NCI-H510A (cell line): ENCODE measurements at regions not wholly inside any gene's neighbourhood (a gene's known extent, or its start where the extent isn't known, plus 50 kb on each side); places are given as distances from the start of the nearest gene placed in this dataset.

Source experiments
- DNase-seq: peaks from one replicate; lab custom pipeline; 2025; lab: John Stamatoyannopoulos, UW

GRCh38 chr11:82676483-82677094 lies 57.1 kb downstream of the FAM181B start:
- DNase-seq = no peak

DNA sequence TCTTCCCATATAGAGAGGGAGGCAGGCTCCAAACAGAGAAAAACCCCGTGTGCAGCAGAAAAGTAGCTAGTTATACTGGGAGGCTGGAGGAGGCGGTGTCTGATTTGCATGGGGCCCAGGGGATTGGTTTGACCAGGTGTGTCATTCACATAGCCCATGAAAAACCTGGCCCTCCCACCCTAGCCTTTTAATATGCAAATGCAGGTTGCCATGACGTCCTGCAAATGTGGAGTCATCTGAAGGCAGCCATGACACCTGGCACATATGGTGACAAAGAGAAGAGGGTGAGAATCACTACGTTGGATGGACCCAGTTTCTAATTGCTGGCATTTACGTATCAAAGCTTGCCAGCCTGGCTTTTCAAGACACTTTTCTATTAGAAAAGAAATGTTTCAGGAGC lies 57.8 kb downstream of the FAM181B start:
- DNase-seq = no peak

DNA sequence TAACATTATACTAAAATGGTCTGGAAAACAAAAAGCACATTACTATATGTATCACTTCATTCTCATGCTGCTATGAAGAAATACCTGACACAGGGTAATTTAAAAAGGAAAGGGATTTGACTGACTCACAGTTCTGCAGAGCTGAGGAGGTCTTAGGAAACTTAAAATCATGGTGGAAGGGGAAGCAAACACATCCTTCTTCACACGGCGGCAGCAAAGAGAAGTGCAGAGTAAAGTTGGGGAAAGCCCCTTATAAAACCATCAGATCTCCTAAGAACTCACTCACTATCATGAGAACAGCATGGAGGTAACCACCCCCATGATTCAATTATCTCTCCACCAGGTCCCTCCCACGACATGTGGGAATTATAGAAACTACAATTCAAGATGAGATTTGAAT lies 60.0 kb downstream of the FAM181B start:
- DNase-seq = no peak

- no peak for DNase-seq
Observed at GRCh38 chr11:82671451-82671850, 62.2 kb downstream of the FAM181B start.

DNA sequence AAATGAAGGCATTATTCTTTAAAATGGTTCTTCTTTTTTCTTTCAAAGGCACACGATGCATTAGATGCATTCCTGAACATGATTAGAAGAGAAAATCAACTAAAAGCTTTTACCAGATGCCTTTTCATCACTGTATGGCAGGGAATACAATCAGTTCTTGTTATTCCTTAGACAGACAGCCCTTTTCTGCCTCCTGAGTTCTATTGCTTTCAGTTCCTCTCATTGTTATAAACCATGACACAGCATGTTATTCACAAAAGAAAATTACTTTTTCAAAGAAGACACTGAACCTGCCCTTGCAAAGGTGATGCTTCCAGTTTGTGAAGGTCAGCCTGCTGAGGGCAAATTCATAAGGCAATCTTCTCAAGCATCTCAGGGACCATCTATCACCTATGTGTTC lies 70.1 kb downstream of the FAM181B start:
- DNase-seq = no peak

DNA sequence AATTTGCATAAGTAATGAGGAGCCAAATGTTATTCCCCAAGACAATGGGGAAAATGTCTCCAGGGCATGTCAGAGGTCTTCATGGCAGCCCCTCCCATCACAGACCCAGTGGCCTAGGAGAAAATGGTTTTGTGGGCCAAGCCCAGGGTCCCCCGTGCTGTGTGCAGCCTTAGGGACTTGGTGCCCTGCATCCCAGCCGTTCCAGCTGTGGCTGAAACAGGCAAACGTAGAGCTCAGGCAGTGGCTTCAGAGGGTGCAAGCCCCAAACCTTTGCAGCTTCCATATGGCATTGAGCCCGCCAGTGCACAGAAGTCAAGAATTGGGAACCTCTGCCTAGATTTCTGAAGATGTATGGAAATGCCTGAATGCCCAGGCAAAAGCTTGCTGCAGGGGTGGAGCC lies 79.9 kb downstream of the FAM181B start:
- no peak for DNase-seq

GRCh38 chr11:82639251-82639650 lies 94.4 kb downstream of the FAM181B start:
- no peak for DNase-seq

GRCh38 chr11:82636615-82637014 lies 97.0 kb downstream of the FAM181B start:
- DNase-seq = no peak

DNA sequence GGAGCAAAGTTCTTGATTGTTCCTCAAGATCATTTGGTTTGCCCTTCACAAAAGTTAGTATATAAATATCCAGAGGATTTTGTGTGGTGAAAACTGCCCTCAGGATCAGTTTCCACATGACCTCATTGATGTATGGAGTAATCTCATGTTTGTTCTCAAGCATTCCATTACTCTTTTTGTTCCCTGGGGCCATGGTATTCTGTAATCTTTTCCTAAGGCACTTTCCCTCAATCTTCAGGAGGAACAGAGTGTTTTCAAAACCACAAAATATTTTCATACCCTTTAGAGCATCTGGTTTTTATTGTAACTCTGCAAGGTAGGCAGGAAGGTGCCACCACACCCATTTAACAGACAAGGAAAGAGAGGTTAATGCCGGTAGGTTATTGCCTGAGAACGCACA lies 99.6 kb downstream of the FAM181B start:
- no peak for DNase-seq

DNA sequence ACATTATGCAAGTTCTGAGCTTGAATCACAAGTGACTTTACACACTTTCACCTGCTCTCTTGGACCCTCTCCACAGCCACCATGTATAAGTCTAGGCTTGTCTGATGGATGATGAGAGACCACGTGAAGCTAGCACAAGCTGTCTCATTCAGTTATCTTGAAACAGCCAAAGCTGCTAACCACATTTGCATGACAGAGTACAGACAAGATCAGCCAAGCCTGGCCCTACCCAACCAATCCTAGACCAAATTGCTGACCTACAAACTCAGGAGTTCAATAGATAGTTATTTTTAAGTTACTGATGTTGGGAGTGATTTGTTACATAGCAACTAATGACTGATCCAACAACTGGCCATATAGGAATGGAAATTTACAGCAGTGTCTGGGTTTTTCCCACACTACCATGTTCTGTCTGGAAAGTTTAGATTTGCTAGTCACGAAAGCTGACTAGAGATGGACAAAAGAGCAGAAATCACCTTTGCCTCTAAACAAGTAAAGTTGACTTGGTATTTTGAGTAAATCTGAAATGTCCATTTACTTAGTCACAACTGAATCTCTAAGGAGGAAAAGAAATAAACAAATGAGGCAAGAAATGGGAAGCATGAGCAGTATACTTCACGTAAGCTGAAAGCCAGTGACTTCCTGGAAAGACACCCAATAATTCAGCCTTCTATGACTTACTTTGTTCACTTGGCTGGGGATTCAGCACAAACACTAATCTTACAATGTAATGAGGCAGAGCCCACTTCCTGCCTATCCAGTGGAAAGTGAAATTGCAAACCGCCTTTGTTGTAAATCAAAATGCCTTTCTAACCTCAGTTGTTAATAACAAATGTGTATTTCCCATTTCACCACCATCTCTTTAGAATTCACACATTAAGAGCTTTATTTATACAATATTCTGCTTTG lies 101.7 kb downstream of the FAM181B start:
- no peak for DNase-seq

- no peak for DNase-seq
Observed at GRCh38 chr11:82610671-82611070, 123.0 kb downstream of the FAM181B start.

DNA sequence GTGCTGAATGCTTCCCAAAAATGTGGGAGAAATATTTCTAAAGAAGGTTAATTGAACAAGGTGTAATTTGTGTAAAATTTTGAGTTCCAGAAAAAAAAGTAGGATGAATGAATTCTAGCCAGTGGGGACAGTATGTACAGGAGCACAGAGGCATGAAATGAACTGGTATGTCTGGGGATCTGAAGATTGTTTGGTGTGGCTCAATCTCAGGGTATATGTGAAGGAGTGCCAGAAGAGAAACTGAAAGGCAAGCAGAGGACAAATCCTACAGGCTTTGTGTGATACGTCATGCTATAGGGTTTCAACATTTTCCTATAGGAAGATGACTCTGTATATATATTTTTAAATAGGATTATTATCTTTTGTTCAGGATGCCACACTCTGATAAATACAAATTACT lies 126.9 kb downstream of the FAM181B start:
- no peak for DNase-seq

DNA sequence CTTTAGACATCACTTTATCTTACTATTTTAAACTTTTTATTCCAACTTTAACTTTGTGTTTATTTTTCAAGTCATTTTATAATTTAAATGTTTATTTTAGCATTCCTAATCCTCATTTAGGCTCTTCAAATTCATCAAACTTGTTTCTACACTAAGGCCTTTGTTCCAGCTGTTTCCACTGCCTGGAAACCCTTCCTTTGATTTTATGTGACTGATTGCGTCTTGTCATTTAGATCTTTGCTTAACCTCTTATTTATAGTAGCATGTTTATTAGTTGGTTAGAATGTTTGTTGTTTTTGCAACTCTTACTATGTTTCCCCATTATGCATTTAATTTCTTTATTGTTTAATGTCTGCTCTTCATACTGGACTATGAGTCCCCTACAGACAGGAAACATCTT lies 132.0 kb downstream of the FAM181B start:
- no peak for DNase-seq

DNA sequence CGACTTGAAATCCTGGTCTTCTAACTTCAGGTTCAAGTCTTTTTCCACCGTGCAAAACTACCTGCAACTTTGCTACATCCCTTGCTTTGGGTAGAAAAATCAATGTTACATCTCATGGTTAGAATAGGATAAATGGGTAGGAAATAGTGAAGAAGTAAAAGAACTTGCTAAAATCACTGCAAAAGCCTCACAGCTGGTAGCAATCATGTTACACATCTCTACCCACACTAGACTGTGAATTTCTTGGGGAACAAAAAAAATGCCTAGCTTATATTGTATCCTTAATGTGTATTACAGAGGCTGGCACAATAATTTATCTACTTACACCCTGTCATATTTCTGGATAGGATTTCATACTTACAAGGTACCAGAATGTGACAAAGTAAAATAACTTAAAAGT lies 133.8 kb downstream of the FAM181B start:
- DNase-seq = no peak

- no peak for DNase-seq
Observed at GRCh38 chr11:82586581-82586980, 147.1 kb downstream of the FAM181B start.

GRCh38 chr11:82577246-82577645 lies 156.4 kb downstream of the FAM181B start:
- no peak for DNase-seq

GRCh38 chr11:82560836-82561235 lies 172.8 kb downstream of the FAM181B start:
- DNase-seq = no peak

DNA sequence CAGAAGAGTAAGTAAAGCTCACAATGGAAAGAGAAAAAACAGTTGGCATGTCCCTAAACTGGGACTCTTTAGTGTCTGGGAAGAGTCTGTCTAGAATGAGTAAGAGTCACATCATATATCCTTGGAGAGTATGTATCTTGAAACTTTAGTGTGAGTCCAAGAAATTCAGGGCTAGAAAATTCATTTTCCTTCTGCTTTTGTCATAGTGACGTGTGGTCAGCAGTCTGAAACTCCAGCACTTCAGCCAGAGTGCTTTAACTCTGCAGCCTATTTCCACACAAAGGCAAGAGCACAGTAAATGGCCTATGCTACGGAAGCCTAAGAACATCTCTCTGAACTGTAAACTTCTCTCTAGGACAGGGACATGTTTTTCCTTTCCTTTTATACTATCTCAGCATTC lies 174.1 kb downstream of the FAM181B start:
- no peak for DNase-seq

- DNase-seq = no peak
Observed at GRCh38 chr11:82557274-82557673, 176.4 kb downstream of the FAM181B start.

GRCh38 chr11:82556210-82556609 lies 177.5 kb downstream of the FAM181B start:
- DNase-seq = no peak

DNA sequence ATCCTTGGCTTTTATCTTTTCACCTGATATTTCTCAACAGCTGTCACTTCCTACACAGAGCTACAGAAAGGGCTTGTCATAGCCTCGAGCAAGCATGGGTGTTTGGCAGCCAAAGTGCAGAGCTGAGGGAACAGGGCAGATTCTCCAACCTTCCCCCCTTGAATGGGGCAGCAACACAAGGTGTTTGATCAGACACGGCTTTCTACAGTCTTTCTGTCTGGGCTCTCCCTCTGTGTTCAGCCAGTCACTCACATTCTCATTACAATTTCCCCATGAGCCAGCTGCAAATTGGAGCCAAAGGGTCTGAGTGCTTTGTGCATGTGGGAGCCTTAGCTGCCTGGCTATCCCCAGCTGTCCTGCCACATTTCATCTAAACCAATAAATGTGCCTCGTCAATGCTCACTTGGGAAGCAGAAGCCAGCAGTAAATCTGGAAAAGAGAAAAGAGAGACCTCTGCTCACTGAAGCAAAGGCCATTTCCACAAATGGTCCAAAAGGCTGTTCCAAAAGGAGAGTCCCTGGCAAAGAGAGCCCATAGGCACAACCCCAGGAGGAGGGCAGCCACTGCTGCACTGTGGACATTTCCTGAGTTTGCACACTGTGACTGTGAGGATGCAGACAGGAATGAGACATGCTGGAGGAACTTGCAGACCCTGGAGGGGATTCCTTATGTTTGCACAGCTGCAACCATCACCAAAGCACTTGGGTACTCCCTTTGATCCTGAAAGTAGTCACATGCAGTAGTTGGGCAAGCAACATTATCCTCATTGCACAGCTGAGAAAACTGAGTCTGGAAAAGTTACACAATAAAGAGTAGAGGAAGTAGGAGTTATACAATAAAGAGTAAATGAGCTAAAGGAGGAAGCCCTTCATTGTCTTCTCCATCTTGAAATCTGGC lies 186.8 kb downstream of the FAM181B start:
- no peak for DNase-seq

DNA sequence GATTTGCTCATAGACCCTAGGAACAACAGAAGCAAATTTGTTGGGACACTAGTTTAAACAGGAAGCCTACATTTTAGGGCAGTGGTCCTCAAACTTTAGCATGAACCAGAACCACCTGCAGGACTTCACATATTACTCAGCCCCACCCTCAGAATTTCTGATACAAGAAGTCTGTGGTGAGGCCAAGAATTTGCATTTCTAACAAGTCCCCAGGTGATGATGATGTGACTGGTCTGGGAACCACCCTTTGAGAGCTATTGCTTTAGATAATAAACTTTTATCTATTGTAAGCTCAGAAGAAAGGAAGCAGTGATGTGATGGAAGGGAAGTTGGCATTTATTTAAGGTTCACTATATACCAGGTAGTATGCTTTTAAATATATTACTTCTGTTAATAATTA lies 194.0 kb downstream of the FAM181B start:
- DNase-seq = no peak

DNA sequence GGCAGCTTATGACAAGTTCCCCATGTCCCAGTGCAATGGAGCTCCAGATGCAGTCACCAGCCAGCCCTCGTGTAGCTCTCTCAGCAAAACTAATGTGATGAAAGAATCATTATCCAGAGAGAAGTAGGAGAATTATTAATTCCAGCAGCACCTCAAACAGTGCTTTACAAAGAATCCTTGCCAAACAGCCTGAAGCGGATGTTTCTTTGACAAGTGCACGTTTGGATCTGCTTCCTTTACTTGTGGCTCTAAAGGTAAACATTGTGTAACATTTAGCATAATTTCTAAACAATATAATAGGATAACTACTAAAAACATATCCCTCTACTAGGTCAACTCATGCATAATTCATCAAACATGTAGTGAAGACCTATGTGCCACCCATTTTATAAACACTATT lies 197.0 kb downstream of the FAM181B start:
- no peak for DNase-seq
